ENCODE measurements at regions not wholly inside any gene's neighbourhood (a gene's known extent, or its start where the extent isn't known, plus 50 kb on each side); places are given as distances from the start of the nearest gene placed in this dataset.

DNA sequence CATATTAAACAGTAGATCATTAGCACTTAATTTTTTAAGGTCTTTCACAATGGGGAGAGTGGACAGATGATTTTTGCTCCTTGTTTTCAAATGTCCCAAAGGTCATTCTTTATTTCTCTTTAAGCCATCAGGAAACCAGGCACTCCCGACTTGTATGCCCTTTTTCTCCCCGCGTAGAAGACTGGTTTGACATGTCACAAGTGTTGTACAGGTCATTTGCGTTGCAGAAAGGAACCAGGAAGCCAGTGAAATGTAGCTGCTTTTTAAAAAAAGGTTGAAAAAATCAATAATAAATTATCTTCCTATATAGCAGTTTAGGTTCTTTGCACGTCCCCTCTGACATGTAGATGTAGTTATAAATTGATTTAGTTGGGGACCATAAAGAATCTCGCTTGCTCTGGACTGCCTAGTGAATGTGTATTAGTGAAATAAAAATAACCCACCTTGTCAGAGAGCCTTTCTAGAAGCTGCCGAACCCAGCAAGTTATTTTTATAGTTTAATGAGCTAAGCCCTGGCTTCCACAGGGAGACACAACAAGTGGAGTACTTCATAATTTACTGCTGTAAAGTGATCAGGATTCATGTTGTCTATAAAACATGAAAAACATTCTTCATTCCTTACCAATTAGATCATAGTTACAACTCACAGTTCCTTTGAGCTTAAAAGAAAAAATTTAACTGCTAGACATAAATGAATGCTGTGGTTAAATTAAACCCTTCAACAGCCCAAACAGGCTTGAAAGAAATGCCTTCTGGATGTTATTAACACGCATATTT, 404.6 kb downstream of the CSNK1G3 start:
- Mint-ChIP-seq H3K27ac (peak overlapping the region; percentile 83), H3K27me3 (ENCODE audit: low read depth) (no peaks in the 10 kb centered on the region), H3K36me3 (peaks cover 16% of the 10 kb centered on the region), H3K4me1 (peaks cover 18% of the 10 kb centered on the region), H3K9me3 (peaks cover 41% of the 10 kb centered on the region), H3K4me3 (no peak overlapping the region)
- no peak for DNase-seq (ENCODE audit: low spot score in 2 of 2, unreplicated experiment in 2 of 2)
- TF ChIP-seq CTCF (IDR thresholded peaks at IDR 0.05; ENCODE audit: unreplicated experiment) = no peak

DNA sequence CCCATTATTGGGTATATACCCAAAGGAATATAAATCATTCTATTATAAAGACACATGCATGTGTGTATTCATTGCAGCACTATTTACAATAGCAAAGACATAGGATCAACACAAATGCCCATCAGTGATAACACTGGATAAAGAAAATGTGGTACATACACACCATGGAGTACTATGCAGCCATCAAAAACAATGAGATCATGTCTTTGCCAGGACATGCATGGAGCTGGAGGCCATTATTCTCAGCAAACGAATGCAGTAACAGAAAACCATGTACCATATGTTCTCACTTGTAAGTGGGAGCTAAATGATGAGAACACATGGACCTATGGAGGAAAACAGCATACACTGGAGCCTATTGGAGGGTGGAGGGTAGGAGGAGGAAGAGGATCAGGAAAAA, 402.4 kb downstream of the CSNK1G3 start:
- no peak overlapping the region for H3K4me3 Mint-ChIP-seq
- H3K9me3 Mint-ChIP-seq = peaks cover 30% of the 10 kb centered on the region
- DNase-seq (ENCODE audit: low spot score in 2 of 2, unreplicated experiment in 2 of 2) = no peak
- no peak for TF ChIP-seq CTCF (IDR thresholded peaks at IDR 0.05; ENCODE audit: unreplicated experiment)
- H3K27ac Mint-ChIP-seq = no peak overlapping the region
- peaks cover 10% of the 10 kb centered on the region for H3K36me3 Mint-ChIP-seq
- peaks cover 21% of the 10 kb centered on the region for H3K4me1 Mint-ChIP-seq
- no peaks in the 10 kb centered on the region for H3K27me3 Mint-ChIP-seq (ENCODE audit: low read depth)

DNA sequence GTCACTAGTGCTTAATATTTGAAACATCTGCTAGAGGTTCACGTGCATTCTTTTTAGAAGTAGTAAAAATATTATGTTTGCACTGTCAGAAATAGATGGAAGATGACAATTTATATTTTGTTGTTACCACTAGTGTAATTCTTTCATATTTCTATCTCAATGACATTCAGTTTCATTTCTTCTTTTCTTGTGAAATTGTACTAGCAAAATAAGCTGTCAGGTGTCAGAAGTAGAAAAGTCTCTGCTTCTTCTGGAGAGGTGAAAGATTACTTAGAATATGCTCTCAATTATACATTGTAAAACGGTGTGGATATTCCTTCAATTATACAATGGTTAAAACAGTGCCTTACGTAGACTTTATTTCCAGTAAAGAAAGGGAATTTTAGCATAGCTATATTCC, 395.4 kb downstream of the CSNK1G3 start:
- TF ChIP-seq CTCF (IDR thresholded peaks at IDR 0.05; ENCODE audit: unreplicated experiment) = no peak
- Mint-ChIP-seq H3K4me3 (no peak overlapping the region), H3K9me3 (peaks cover 8% of the 10 kb centered on the region), H3K4me1 (peaks cover 6% of the 10 kb centered on the region), H3K27me3 (ENCODE audit: low read depth) (no peaks in the 10 kb centered on the region), H3K36me3 (no peaks in the 10 kb centered on the region), H3K27ac (no peak overlapping the region)
- no peak for DNase-seq (ENCODE audit: low spot score in 2 of 2, unreplicated experiment in 2 of 2)

DNA sequence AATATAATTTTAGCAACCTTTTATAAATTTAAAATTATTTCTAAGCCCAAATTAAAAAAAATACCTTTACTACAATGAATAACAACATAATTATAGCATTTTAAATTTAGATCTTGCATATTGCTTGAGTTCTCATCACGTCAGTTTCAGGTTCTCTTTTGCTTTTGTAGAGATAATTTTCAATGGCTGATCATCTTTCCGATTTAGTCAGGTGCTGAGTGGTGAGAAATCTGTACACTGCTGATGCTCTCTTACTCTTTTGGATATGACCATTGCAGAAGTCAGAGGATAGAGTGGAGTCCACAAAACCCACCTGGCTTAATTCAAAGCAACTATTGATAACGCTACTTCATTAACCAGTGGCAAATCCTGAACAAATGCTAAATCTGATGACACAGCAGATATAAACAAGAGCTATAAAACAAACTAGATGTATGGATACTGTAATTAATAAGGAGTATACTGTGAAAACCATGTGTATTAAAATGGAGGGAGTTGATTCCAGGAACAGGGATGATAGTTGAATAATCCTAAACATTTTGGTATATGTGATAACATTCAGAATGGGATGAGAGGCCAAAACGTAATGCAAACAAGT, 394.8 kb downstream of the CSNK1G3 start:
- Mint-ChIP-seq H3K27ac (no peak overlapping the region), H3K9me3 (peaks cover 8% of the 10 kb centered on the region), H3K4me1 (peaks cover 8% of the 10 kb centered on the region), H3K27me3 (ENCODE audit: low read depth) (no peaks in the 10 kb centered on the region), H3K36me3 (no peaks in the 10 kb centered on the region), H3K4me3 (no peak overlapping the region)
- no peak for TF ChIP-seq CTCF (IDR thresholded peaks at IDR 0.05; ENCODE audit: unreplicated experiment)
- no peak for DNase-seq (ENCODE audit: low spot score in 2 of 2, unreplicated experiment in 2 of 2)

GRCh38 chr5:123885081-123885480, 373.1 kb downstream of the CSNK1G3 start:
- Mint-ChIP-seq H3K27ac (no peak overlapping the region), H3K4me3 (no peak overlapping the region), H3K9me3 (peaks cover 9% of the 10 kb centered on the region), H3K36me3 (no peaks in the 10 kb centered on the region), H3K4me1 (peaks cover 43% of the 10 kb centered on the region), H3K27me3 (ENCODE audit: low read depth) (no peaks in the 10 kb centered on the region)
- TF ChIP-seq CTCF (IDR thresholded peaks at IDR 0.05; ENCODE audit: unreplicated experiment) = no peak
- no peak for DNase-seq (ENCODE audit: low spot score in 2 of 2, unreplicated experiment in 2 of 2)
